H1 (cell line): ENCODE measurements at regions not wholly inside any gene's neighbourhood (a gene's known extent, or its start where the extent isn't known, plus 50 kb on each side); places are given as distances from the start of the nearest gene placed in this dataset.

Experiments used
- CTCF ChIA-PET: fragments of 300-600 bp; sonication (Branson Sonifier 250); formaldehyde crosslinking; loops from one replicate; lab custom pipeline; 2021; ENCODE audit not compliant: partially characterized antibody; lab: Charles Lee
- POLR2A ChIA-PET: fragments of 300-600 bp; sonication (Branson Sonifier 250); formaldehyde crosslinking; loops from one replicate; lab custom pipeline; 2021; ENCODE audit warnings: inconsistent platforms; ENCODE audit not compliant: partially characterized antibody; lab: Charles Lee
- DNase-seq, 2 experiments: peaks; one replicate each; pipeline versions ENCODE4 v3.0.0 to v3.0.0-alpha.2; 2010 to 2022; ENCODE audit warnings: low spot score in 2 of 2, low read depth in 1 of 2, mixed read lengths in 1 of 2
- FAIRE-seq: peaks from 2 replicates; lab custom pipeline; 2011; peaks lifted over from hg19 to GRCh38; lab: Jason Lieb, UNC
- H2AFZ ChIP-seq: 2 replicates; pipeline ENCODE4 v1.8.1; 2012; ENCODE audit warnings: low read length, inconsistent platforms
- H2AK5ac ChIP-seq: 2 replicates; pipeline ENCODE4 v1.6.1; 2013; ENCODE audit warnings: low read depth, low read length
- H2BK120ac ChIP-seq: replicated peaks from 2 replicates; pipeline ENCODE3; 2013; ENCODE audit warnings: low read depth, low read length, inconsistent platforms
- H2BK12ac ChIP-seq: 2 replicates; pipeline ENCODE4 v1.6.1; 2013; ENCODE audit warnings: low read depth, low read length
- H2BK15ac ChIP-seq: 2 replicates; pipeline ENCODE4 v1.6.1; 2013; ENCODE audit warnings: low read length
- H2BK20ac ChIP-seq: 2 replicates; pipeline ENCODE4 v1.6.1; 2013; ENCODE audit warnings: low read length
- H2BK5ac ChIP-seq: 2 replicates; pipeline ENCODE4 v1.6.1; 2013; ENCODE audit warnings: low read depth, low read length
- H3K14ac ChIP-seq: 2 replicates; pipeline ENCODE4 v1.6.1; 2013; ENCODE audit warnings: inconsistent platforms; ENCODE audit not compliant: insufficient read length
- H3K18ac ChIP-seq: 2 replicates; pipeline ENCODE4 v1.6.1; 2013; ENCODE audit warnings: low read length; ENCODE audit errors: extremely low read depth
- H3K23ac ChIP-seq: 2 replicates; pipeline ENCODE4 v1.6.1; 2013; ENCODE audit warnings: inconsistent platforms; ENCODE audit not compliant: insufficient read length
- H3K23me2 ChIP-seq: 2 replicates; pipeline ENCODE4 v1.6.1; 2013; ENCODE audit warnings: low read depth, low read length
- H3K27ac ChIP-seq: 2 replicates; pipeline ENCODE4 v1.6.1; 2011; ENCODE audit warnings: low read depth, low read length, inconsistent platforms
- H3K27me3 ChIP-seq, 4 experiments: replicated peaks in 1 of 4; 1 replicate in 1 of 4; 2 replicates in 3 of 4; pipeline versions ENCODE4 v1.6.1 to v1.8.1; 2011 to 2013; ENCODE audit warnings: low read length in 3 of 4, mild to moderate bottlenecking in 3 of 4, inconsistent platforms in 2 of 4, mixed read lengths in 2 of 4, moderate library complexity in 1 of 4; ENCODE audit not compliant: control insufficient read depth in 3 of 4, insufficient read depth in 3 of 4; ENCODE audit errors: extremely low read depth in 1 of 4
- H3K36me3 ChIP-seq, 4 experiments: 2 replicates each; pipeline versions ENCODE4 v1.6.1 to v1.8.1; 2011 to 2013; ENCODE audit warnings: mild to moderate bottlenecking in 4 of 4, low read length in 3 of 4, moderate library complexity in 2 of 4, control low read depth in 1 of 4, inconsistent platforms in 1 of 4; ENCODE audit not compliant: insufficient read depth in 4 of 4, control insufficient read depth in 2 of 4
- H3K4ac ChIP-seq: replicated peaks from 2 replicates; pipeline ENCODE3; 2013; ENCODE audit warnings: low read length, low read depth, mixed read lengths, inconsistent platforms; ENCODE audit not compliant: insufficient read length
- H3K4me1 ChIP-seq, 4 experiments: replicated peaks in 1 of 4; 1 replicate in 1 of 4; 2 replicates in 3 of 4; pipeline versions ENCODE4 v1.6.1 to v1.8.1; 2011 to 2013; ENCODE audit warnings: low read length in 3 of 4, inconsistent platforms in 2 of 4, mixed read lengths in 1 of 4; ENCODE audit not compliant: insufficient read depth in 4 of 4, control insufficient read depth in 3 of 4
- H3K4me2 ChIP-seq, 2 experiments: 2 replicates each; pipeline versions ENCODE4 v1.6.1 to v1.8.1; 2011 to 2013; ENCODE audit warnings: low read depth in 2 of 2, low read length in 2 of 2, control low read depth in 1 of 2, inconsistent platforms in 1 of 2, mild to moderate bottlenecking in 1 of 2; ENCODE audit not compliant: insufficient read depth in 1 of 2
- H3K4me3 ChIP-seq, 4 experiments: fragments of 200-600, 300-600 bp in 1 of 4; sonication (generic), shearing (Covaris generic), sonication (Bioruptor Twin) in 1 of 4; 2 replicates each; pipeline versions ENCODE4 v1.5.1 to v1.8.1; 2011 to 2016; ENCODE audit warnings: low read length in 4 of 4, low read depth in 3 of 4, control low read depth in 2 of 4, inconsistent platforms in 2 of 4, mild to moderate bottlenecking in 2 of 4, mixed read lengths in 1 of 4, moderate library complexity in 1 of 4; ENCODE audit not compliant: insufficient read depth in 2 of 4; ENCODE audit errors: extremely low read depth in 1 of 4
- H3K56ac ChIP-seq: replicated peaks from 2 replicates; pipeline ENCODE3; 2013; ENCODE audit warnings: low read depth, mild to moderate bottlenecking, mixed read lengths, low read length, inconsistent platforms; ENCODE audit not compliant: insufficient read length
- H3K79me1 ChIP-seq: 2 replicates; pipeline ENCODE4 v1.6.1; 2013; ENCODE audit warnings: low read depth, low read length, control low read depth
- H3K79me2 ChIP-seq, 2 experiments: 2 replicates each; pipeline versions ENCODE4 v1.6.1 to v1.8.1; 2012 to 2013; ENCODE audit warnings: low read length in 2 of 2, mild to moderate bottlenecking in 2 of 2, inconsistent platforms in 1 of 2; ENCODE audit not compliant: insufficient read depth in 2 of 2, control insufficient read depth in 1 of 2
- H3K9ac ChIP-seq, 4 experiments: replicated peaks in 1 of 4; 1 replicate in 1 of 4; 2 replicates in 3 of 4; pipeline versions ENCODE4 v1.6.1 to v1.8.1; 2011 to 2013; ENCODE audit warnings: low read depth in 3 of 4, low read length in 3 of 4, control low read depth in 2 of 4, mild to moderate bottlenecking in 2 of 4, moderate library complexity in 2 of 4, inconsistent platforms in 1 of 4; ENCODE audit errors: extremely low read depth in 1 of 4
- H3K9me3 ChIP-seq, 2 experiments: 2 replicates each; pipeline versions ENCODE4 v1.6.1 to v1.8.1; 2012 to 2013; ENCODE audit warnings: mild to moderate bottlenecking in 2 of 2, moderate library complexity in 2 of 2, control low read depth in 1 of 2, inconsistent platforms in 1 of 2, low read depth in 1 of 2, low read length in 1 of 2, mixed read lengths in 1 of 2; ENCODE audit not compliant: insufficient read depth in 2 of 2
- H4K20me1 ChIP-seq, 2 experiments: replicated peaks in 1 of 2; 2 replicates each; pipeline versions ENCODE3 to v1.8.1; 2011 to 2013; ENCODE audit warnings: inconsistent platforms in 2 of 2, low read length in 2 of 2, mild to moderate bottlenecking in 1 of 2; ENCODE audit not compliant: insufficient read depth in 2 of 2, control insufficient read depth in 1 of 2
- H4K5ac ChIP-seq: 2 replicates; pipeline ENCODE4 v1.6.1; 2013; ENCODE audit warnings: low read length, low read depth, mixed read lengths, inconsistent platforms; ENCODE audit not compliant: insufficient read length
- H4K8ac ChIP-seq: 2 replicates; pipeline ENCODE4 v1.8.0; 2013; ENCODE audit warnings: mild to moderate bottlenecking, moderate library complexity, low read length, inconsistent platforms; ENCODE audit not compliant: insufficient read depth; ENCODE audit errors: extremely low read depth
- H4K91ac ChIP-seq: replicated peaks from 2 replicates; pipeline ENCODE3; 2013; ENCODE audit warnings: low read length, mixed read lengths, inconsistent platforms; ENCODE audit not compliant: insufficient read length
- CREB1 ChIP-seq: IDR thresholded peaks from 2 replicates; pipeline ENCODE4 v1.6.1; 2012; ENCODE audit warnings: inconsistent platforms
- HDAC2 ChIP-seq, 2 experiments: fragments of 300-600 bp in 1 of 2; sonication (generic) in 1 of 2; IDR thresholded peaks; 2 replicates each; pipeline ENCODE4 v1.6.1; 2011 to 2012; ENCODE audit warnings: low read depth in 2 of 2, low read length in 2 of 2, mild to moderate bottlenecking in 2 of 2, moderate library complexity in 2 of 2, borderline replicate concordance in 1 of 2, inconsistent platforms in 1 of 2
- PHF8 ChIP-seq: fragments of 200-600 bp; sonication (generic); conservative IDR thresholded peaks from 2 replicates; pipeline ENCODE4 v1.7.1; 2012; ENCODE audit warnings: low read depth, mild to moderate bottlenecking, inconsistent platforms, low read length, moderate library complexity
- RNF2 ChIP-seq: fragments of 200-900, 300-1000 bp; sonication (generic); IDR thresholded peaks from 2 replicates; pipeline ENCODE4 v1.7.1; 2016; ENCODE audit warnings: borderline replicate concordance, low read depth, mild to moderate bottlenecking, antibody characterized with exemption, low read length; ENCODE audit not compliant: poor library complexity, severe bottlenecking; ENCODE audit errors: missing control alignments
- TCF12 ChIP-seq: IDR thresholded peaks from 2 replicates; pipeline ENCODE4 v1.6.1; 2011; ENCODE audit warnings: low read depth, mild to moderate bottlenecking, low read length
- ZNF274 ChIP-seq: IDR thresholded peaks from 2 replicates; pipeline ENCODE4 v1.7.0; 2012; ENCODE audit warnings: low read length, borderline replicate concordance; ENCODE audit errors: extremely low read depth
- WGBS, 2 experiments: shearing (Covaris generic) in 1 of 2; methylation state at CpG; one replicate each; pipeline versions ENCODE4 v1.1.6 to v1.1.7; 2013 to 2015; ENCODE audit warnings: low lambda C conversion rate in 2 of 2, mixed read lengths in 2 of 2, inconsistent platforms in 1 of 2, low coverage in 1 of 2, missing lambda C conversion rate in 1 of 2; ENCODE audit not compliant: insufficient replicate concordance in 2 of 2, insufficient coverage in 1 of 2, insufficient read length in 1 of 2; ENCODE audit errors: extremely low coverage in 1 of 2, missing lambda C conversion rate in 1 of 2; 5-methylcytosine and 5-hydroxymethylcytosine counted together

- FAIRE-seq, result no peak
Observed at GRCh38 chr9:12878351-12878978, 103.6 kb downstream of the LURAP1L start.

More at GRCh38 chr9:12878351-12878978, 103.6 kb downstream of the LURAP1L start:
- 53% methylated on average over 5 of the region's 5 CpGs; no CpG with 5 or more reads in 1 of the 2 experiments for WGBS, 2 experiments
- Histone ChIP-seq H3K9ac (no peak overlapping the region), H3K27me3 (no peaks in the 10 kb centered on the region), H3K79me2 (no peaks in the 10 kb centered on the region), H4K91ac (no peak overlapping the region), H2BK5ac (no peak overlapping the region)
- TF ChIP-seq RNF2, result no peak
- TF ChIP-seq PHF8, result no peak
- TF ChIP-seq TCF12, result no peak
- no peak for TF ChIP-seq CREB1
- TF ChIP-seq ZNF274, result no peak
- no peak for TF ChIP-seq HDAC2 (IDR thresholded peaks at IDR 0.05; ENCODE audit: borderline replicate concordance in 1 of 2, low read depth in 2 of 2, low read length in 2 of 2)
- TF ChIP-seq, all 59 proteins: peak for 0
- Histone ChIP-seq H2BK12ac (no peak overlapping the region), H2AFZ (no peak overlapping the region), H3K56ac (no peak overlapping the region), H4K8ac (no peak overlapping the region), H2BK120ac (no peak overlapping the region), H3K4me3 (no peak overlapping the region), H3K36me3 (no peaks in the 10 kb centered on the region), H3K9me3 (no peaks in the 10 kb centered on the region), H3K4me1 (0 out of 7 replicates have a peak, but pooled peaks cover 0 to 2% (median 0%) of the 10 kb centered on the region in 4 experiments), H3K23me2 (no peaks in the 10 kb centered on the region), H2BK15ac (no peak overlapping the region), H3K23ac (no peak overlapping the region), H4K5ac (no peak overlapping the region), H2AK5ac (no peak overlapping the region), H3K4me2 (no peak overlapping the region), H3K14ac (no peak overlapping the region), H3K27ac (no peak overlapping the region), H4K20me1 (no peaks in the 10 kb centered on the region), H3K4ac (no peak overlapping the region), H3K79me1 (no peaks in the 10 kb centered on the region), H3K18ac (no peak overlapping the region), H2BK20ac (no peak overlapping the region)
- POLR2A ChIA-PET, result no interaction called here
- CTCF ChIA-PET, result no interaction called here
- no peak for DNase-seq
